PC-3 (cell line): ENCODE measurements at regions not wholly inside any gene's neighbourhood (a gene's known extent, or its start where the extent isn't known, plus 50 kb on each side); places are given as distances from the start of the nearest gene placed in this dataset.

Source experiments
- ATAC-seq: fragments of 200-7000 bp; cut with Tn5 transposase; 2 replicates; pipeline ENCODE4 v1.9.1; 2020; ENCODE audit warnings: mild to moderate bottlenecking, moderate library complexity
- BruUV-seq: library from RNA; stranded (reverse); fragments of 400-500 nt; replicated peaks from 2 replicates; lab custom pipeline; 2021; lab: Mats Ljungman, UMichigan
- CTCF ChIA-PET: fragments of 300-600 bp; sonication (Branson Sonifier 250); formaldehyde crosslinking; loops from one replicate; lab custom pipeline; 2022; ENCODE audit warnings: antibody characterized with exemption; lab: Charles Lee
- POLR2A ChIA-PET: fragments of 300-600 bp; sonication (Branson Sonifier 250); formaldehyde crosslinking; loops from one replicate; lab custom pipeline; 2022; ENCODE audit warnings: antibody characterized with exemption; ENCODE audit not compliant: unreplicated experiment; lab: Charles Lee
- DNase-seq: peaks from one replicate; pipeline ENCODE4 v3.0.0-alpha.2; 2015
- H2AFZ ChIP-seq: fragments of 300-600 bp; sonication (generic); 2 replicates; pipeline ENCODE4 v1.6.0; 2016; ENCODE audit warnings: antibody characterized with exemption, low read length
- H3F3A ChIP-seq: fragments of 300-600 bp; sonication (generic); one replicate; pipeline ENCODE4 v1.6.0; 2017; ENCODE audit warnings: antibody characterized with exemption, low read length, control low read depth, mild to moderate bottlenecking; ENCODE audit not compliant: unreplicated experiment
- H3K27ac ChIP-seq: fragments of 300-600 bp; sonication (generic); 2 replicates; pipeline ENCODE4 v1.5.1; 2016; ENCODE audit warnings: mild to moderate bottlenecking, low read length
- H3K27me3 ChIP-seq: fragments of 300-600 bp; sonication (generic); 2 replicates; pipeline ENCODE4 v1.6.1; 2016; ENCODE audit warnings: low read length, mixed read lengths
- H3K36me3 ChIP-seq: fragments of 300-600 bp; sonication (generic); 2 replicates; pipeline ENCODE4 v1.6.1; 2016; ENCODE audit warnings: low read depth, mixed run types, low read length, mixed read lengths
- H3K4me1 ChIP-seq: fragments of 300-600 bp; sonication (generic); 2 replicates; pipeline ENCODE4 v1.5.1; 2016; ENCODE audit warnings: low read length; ENCODE audit not compliant: insufficient read depth
- H3K4me2 ChIP-seq: fragments of 300-600 bp; sonication (generic); 2 replicates; pipeline ENCODE4 v1.6.0; 2016; ENCODE audit warnings: low read length
- H3K4me3 ChIP-seq: fragments of 300-600 bp; sonication (generic); 2 replicates; pipeline ENCODE4 v1.5.1; 2016; ENCODE audit warnings: mild to moderate bottlenecking, low read length, mixed read lengths
- H3K79me2 ChIP-seq: fragments of 300-600 bp; sonication (generic); 2 replicates; pipeline ENCODE4 v1.6.1; 2017; ENCODE audit warnings: low read length, mixed read lengths
- H3K9ac ChIP-seq: fragments of 300-600 bp; sonication (generic); 2 replicates; pipeline ENCODE4 v1.6.0; 2016; ENCODE audit warnings: mild to moderate bottlenecking, low read length
- H3K9me2 ChIP-seq: fragments of 300-600 bp; sonication (generic); replicated peaks from 2 replicates; pipeline ENCODE4 v1.6.1; 2016; ENCODE audit warnings: mixed run types, low read length, mixed read lengths
- H3K9me3 ChIP-seq: fragments of 300-600 bp; sonication (generic); 2 replicates; pipeline ENCODE4 v1.6.1; 2016; ENCODE audit warnings: low read length, mixed read lengths
- H4K20me1 ChIP-seq: fragments of 300-600 bp; sonication (generic); 2 replicates; pipeline ENCODE4 v1.6.1; 2016; ENCODE audit warnings: low read length, mixed read lengths
- CTCF ChIP-seq: fragments of 300-600 bp; sonication (generic); conservative IDR thresholded peaks from 2 replicates; pipeline ENCODE4 v1.5.1; 2017; ENCODE audit warnings: antibody characterized with exemption, low read depth, mild to moderate bottlenecking, low read length
- EZH2 ChIP-seq: fragments of 300-600 bp; sonication (generic); IDR thresholded peaks from one replicate; pipeline ENCODE4 v1.6.1; 2017; ENCODE audit warnings: antibody characterized with exemption, mild to moderate bottlenecking, low read length; ENCODE audit not compliant: unreplicated experiment
- EZH2phosphoT487 ChIP-seq: fragments of 300-600 bp; sonication (generic); IDR thresholded peaks from 2 replicates; pipeline ENCODE4 v1.6.1; 2018; ENCODE audit warnings: mild to moderate bottlenecking, antibody characterized with exemption, low read length, borderline replicate concordance
- intact Hi-C: fragments of 100-400 bp; cut with micrococcal nuclease; formaldehyde crosslinking; loops from 2 replicates; pipeline ENCODE4 v1.9.0; 2023

DNA sequence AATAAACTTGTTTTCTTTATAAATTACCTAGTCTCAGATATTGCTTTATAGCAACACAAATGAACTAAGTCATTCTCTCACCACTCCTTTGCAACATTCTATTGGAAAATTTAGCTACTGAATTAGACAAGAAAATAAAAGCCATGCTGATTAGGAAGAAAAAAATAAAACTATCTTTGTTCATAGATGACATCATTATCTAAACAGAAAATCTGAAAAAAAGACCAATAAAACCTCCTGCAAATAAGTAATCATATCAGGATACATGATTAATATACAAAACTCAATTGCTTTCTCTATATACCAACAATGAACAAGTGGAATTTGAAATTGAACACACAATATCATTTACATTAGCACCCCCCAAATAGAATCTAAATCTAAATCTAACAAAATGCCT is 455.3 kb upstream of the KIF2A start:
- H3K9ac ChIP-seq = no peak overlapping the region
- no peak for TF ChIP-seq CTCF
- no peak for TF ChIP-seq EZH2phosphoT487
- TF ChIP-seq EZH2 = no peak
- no peak overlapping the region for H3K4me2 ChIP-seq
- H3K27me3 ChIP-seq = no peaks in the 10 kb centered on the region
- H3K27ac ChIP-seq = no peak overlapping the region
- ChIA-PET CTCF (no interaction called here), POLR2A (no interaction called here)
- ATAC-seq = no peak
- no peak overlapping the region for H3K4me3 ChIP-seq
- no peaks in the 10 kb centered on the region for H3K4me1 ChIP-seq
- H4K20me1 ChIP-seq = no peaks in the 10 kb centered on the region
- H3F3A ChIP-seq = no peaks in the 10 kb centered on the region
- H3K9me3 ChIP-seq = no peaks in the 10 kb centered on the region
- no peaks in the 10 kb centered on the region for H3K36me3 ChIP-seq
- intact Hi-C loops = no loop called here
- no peak overlapping the region for H2AFZ ChIP-seq
- DNase-seq = no peak
- no peaks in the 10 kb centered on the region for H3K9me2 ChIP-seq
- BruUV-seq = no TSS peak
- H3K79me2 ChIP-seq = no peaks in the 10 kb centered on the region

GRCh38 chr5:61854531-61854930 is 451.5 kb upstream of the KIF2A start:
- TF ChIP-seq EZH2 (no peak), CTCF (no peak), EZH2phosphoT487 (no peak)
- POLR2A ChIA-PET = no interaction called here
- H3F3A ChIP-seq = no peaks in the 10 kb centered on the region

GRCh38 chr5:61860978-61861377 is 445.0 kb upstream of the KIF2A start:
- H3K36me3 ChIP-seq = no peaks in the 10 kb centered on the region
- no peak for TF ChIP-seq CTCF
- no peak for TF ChIP-seq EZH2phosphoT487
- no peak for TF ChIP-seq EZH2
- no peak for ATAC-seq
- no peak overlapping the region for H2AFZ ChIP-seq
- ChIA-PET CTCF (no interaction called here), POLR2A (no interaction called here)
- H3K27ac ChIP-seq = no peak overlapping the region
- no peak overlapping the region for H3K4me3 ChIP-seq
- no peaks in the 10 kb centered on the region for H4K20me1 ChIP-seq
- no peaks in the 10 kb centered on the region for H3K4me1 ChIP-seq
- intact Hi-C loops = no loop called here
- H3K9me3 ChIP-seq = no peaks in the 10 kb centered on the region
- DNase-seq = no peak
- BruUV-seq = no TSS peak
- no peak overlapping the region for H3K9ac ChIP-seq
- no peaks in the 10 kb centered on the region for H3K9me2 ChIP-seq
- no peaks in the 10 kb centered on the region for H3F3A ChIP-seq
- H3K27me3 ChIP-seq = no peaks in the 10 kb centered on the region
- no peak overlapping the region for H3K4me2 ChIP-seq
- no peaks in the 10 kb centered on the region for H3K79me2 ChIP-seq

More at GRCh38 chr5:61854531-61854930, 451.5 kb upstream of the KIF2A start:
- CTCF ChIA-PET = no interaction called here
- ATAC-seq = no peak
- H3K4me2 ChIP-seq = no peak overlapping the region
- intact Hi-C loops = no loop called here
- H3K4me3 ChIP-seq = no peak overlapping the region
- H2AFZ ChIP-seq = no peak overlapping the region
- H4K20me1 ChIP-seq = no peaks in the 10 kb centered on the region
- H3K9me3 ChIP-seq = no peaks in the 10 kb centered on the region
- no peak overlapping the region for H3K27ac ChIP-seq
- H3K4me1 ChIP-seq = no peaks in the 10 kb centered on the region
- H3K36me3 ChIP-seq = no peaks in the 10 kb centered on the region
- H3K27me3 ChIP-seq = no peaks in the 10 kb centered on the region
- no peak overlapping the region for H3K9ac ChIP-seq
- H3K9me2 ChIP-seq = no peaks in the 10 kb centered on the region
- BruUV-seq = no TSS peak
- no peak for DNase-seq
- H3K79me2 ChIP-seq = no peaks in the 10 kb centered on the region
